KMS-11 (cell line): ENCODE measurements at regions not wholly inside any gene's neighbourhood (a gene's known extent, or its start where the extent isn't known, plus 50 kb on each side); places are given as distances from the start of the nearest gene placed in this dataset.

Source experiments
- H2AFZ ChIP-seq: fragments of 200-600 bp; sonication (generic); 2 replicates; pipeline ENCODE4 v1.6.1; 2016; ENCODE audit warnings: antibody characterized with exemption, mixed run types, low read depth
- H3K27ac ChIP-seq: fragments of 200-600 bp; sonication (generic); 2 replicates; pipeline ENCODE4 v1.6.1; 2016; ENCODE audit warnings: mild to moderate bottlenecking, mixed run types
- H3K27me3 ChIP-seq: fragments of 200-600 bp; sonication (generic); 2 replicates; pipeline ENCODE4 v1.6.1; 2017; ENCODE audit warnings: mild to moderate bottlenecking, low read depth, mixed run types, moderate library complexity; ENCODE audit not compliant: insufficient read depth
- H3K36me3 ChIP-seq: fragments of 200-600 bp; sonication (generic); 2 replicates; pipeline ENCODE4 v1.6.1; 2017; ENCODE audit warnings: mild to moderate bottlenecking, mixed run types; ENCODE audit not compliant: insufficient read depth
- H3K4me1 ChIP-seq: fragments of 200-600 bp; sonication (generic); 2 replicates; pipeline ENCODE4 v1.6.1; 2016; ENCODE audit warnings: mild to moderate bottlenecking, low read depth, mixed run types; ENCODE audit not compliant: poor library complexity, severe bottlenecking
- H3K4me2 ChIP-seq: fragments of 200-600 bp; sonication (generic); 2 replicates; pipeline ENCODE4 v1.7.0; 2016; ENCODE audit warnings: mild to moderate bottlenecking, mixed run types
- H3K4me3 ChIP-seq: fragments of 200-600 bp; sonication (generic); IDR thresholded peaks from 2 replicates; pipeline ENCODE4 v1.6.1; 2017; ENCODE audit warnings: low read depth, low read length, mixed read lengths; ENCODE audit not compliant: insufficient read depth
- H3K79me2 ChIP-seq: fragments of 200-600 bp; sonication (generic); 2 replicates; pipeline ENCODE4 v1.6.1; 2016; ENCODE audit warnings: low read depth, mixed run types; ENCODE audit not compliant: insufficient read depth
- H3K9ac ChIP-seq: fragments of 200-600 bp; sonication (generic); 2 replicates; pipeline ENCODE4 v1.6.1; 2016; ENCODE audit warnings: mild to moderate bottlenecking, mixed run types
- H4K20me1 ChIP-seq: fragments of 200-600 bp; sonication (generic); 2 replicates; pipeline ENCODE4 v1.6.1; 2016; ENCODE audit warnings: mild to moderate bottlenecking, mixed run types; ENCODE audit not compliant: insufficient read depth
- CTCF ChIP-seq: fragments of 200-600 bp; sonication (generic); conservative IDR thresholded peaks from 2 replicates; pipeline ENCODE4 v1.6.1; 2017; ENCODE audit warnings: low read depth, mild to moderate bottlenecking, antibody characterized with exemption, low read length, moderate library complexity, mixed read lengths

GRCh38 chr1:14380408-14380807 lies 218.1 kb upstream of the KAZN start:
- H3K4me1 ChIP-seq: no peaks in the 10 kb centered on the region
- H4K20me1 ChIP-seq: no peaks in the 10 kb centered on the region
- no peak overlapping the region for H3K4me3 ChIP-seq
- H3K27ac ChIP-seq: no peak overlapping the region
- H3K4me2 ChIP-seq: no peak overlapping the region
- H3K9ac ChIP-seq: no peak overlapping the region
- no peaks in the 10 kb centered on the region for H3K36me3 ChIP-seq
- no peaks in the 10 kb centered on the region for H3K27me3 ChIP-seq
- H2AFZ ChIP-seq: no peak overlapping the region
- TF ChIP-seq CTCF: no peak
- H3K79me2 ChIP-seq: no peaks in the 10 kb centered on the region

- Histone ChIP-seq H4K20me1 (no peaks in the 10 kb centered on the region), H3K36me3 (no peaks in the 10 kb centered on the region), H3K4me3 (no peak overlapping the region), H3K27me3 (no peaks in the 10 kb centered on the region), H3K9ac (no peak overlapping the region), H3K27ac (no peak overlapping the region), H3K4me1 (no peaks in the 10 kb centered on the region), H2AFZ (no peak overlapping the region), H3K4me2 (no peak overlapping the region), H3K79me2 (no peaks in the 10 kb centered on the region)
- TF ChIP-seq CTCF: no peak
Measured at GRCh38 chr1:14390816-14391215, 207.7 kb upstream of the KAZN start.

- Histone ChIP-seq H3K79me2 (no peaks in the 10 kb centered on the region), H3K36me3 (no peaks in the 10 kb centered on the region), H2AFZ (no peak overlapping the region), H4K20me1 (no peaks in the 10 kb centered on the region), H3K27me3 (no peaks in the 10 kb centered on the region), H3K4me2 (no peak overlapping the region), H3K9ac (no peak overlapping the region), H3K4me3 (no peak overlapping the region), H3K4me1 (no peaks in the 10 kb centered on the region), H3K27ac (no peak overlapping the region)
- TF ChIP-seq CTCF: no peak
Measured at GRCh38 chr1:14392161-14392858, 206.2 kb upstream of the KAZN start.

GRCh38 chr1:14392859-14393365 lies 205.6 kb upstream of the KAZN start:
- Histone ChIP-seq H3K4me3 (no peak overlapping the region), H3K36me3 (no peaks in the 10 kb centered on the region), H3K4me1 (no peaks in the 10 kb centered on the region), H2AFZ (no peak overlapping the region), H3K27ac (no peak overlapping the region), H4K20me1 (no peaks in the 10 kb centered on the region), H3K9ac (no peak overlapping the region), H3K4me2 (no peak overlapping the region), H3K79me2 (no peaks in the 10 kb centered on the region), H3K27me3 (no peaks in the 10 kb centered on the region)
- TF ChIP-seq CTCF: no peak
